ENCODE measurements at regions not wholly inside any gene's neighbourhood (a gene's known extent, or its start where the extent isn't known, plus 50 kb on each side); places are given as distances from the start of the nearest gene placed in this dataset.
"Not testable (repeated sequence)": the region's sequence is repeated elsewhere in the genome, so short reads cannot be mapped to it uniquely, and the experiment has no call there.

DNA sequence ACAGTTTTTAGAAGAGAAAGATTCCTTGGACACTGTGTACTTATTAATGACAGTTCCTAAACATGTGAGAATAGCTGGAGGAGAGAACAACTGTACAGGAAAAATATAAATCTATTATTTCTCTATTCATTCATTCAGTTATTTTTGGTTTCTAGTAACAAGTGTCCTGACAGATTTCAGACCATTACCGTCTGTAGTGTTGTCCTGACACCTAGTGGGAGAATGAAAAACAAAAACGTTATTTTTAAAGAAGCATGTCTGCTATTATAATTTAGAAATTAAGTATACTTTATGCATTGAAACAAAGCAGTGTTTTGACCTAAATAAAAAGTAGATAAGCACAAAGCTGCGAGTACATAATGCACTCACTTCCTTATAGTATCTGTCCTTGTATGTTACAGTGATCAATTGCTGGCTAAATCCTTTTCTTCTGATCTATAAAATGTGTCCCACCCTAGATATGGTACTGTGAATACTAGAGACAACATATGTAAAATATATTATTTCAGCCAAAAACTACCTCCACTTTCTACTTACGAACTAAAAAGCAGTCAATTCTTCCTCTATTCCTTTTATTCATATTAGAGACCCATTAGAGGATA is 575.6 kb downstream of the ARL4A start:
- H3K4me3 ChIP-seq: no peak overlapping the region
- TF ChIP-seq, protein P1, sequence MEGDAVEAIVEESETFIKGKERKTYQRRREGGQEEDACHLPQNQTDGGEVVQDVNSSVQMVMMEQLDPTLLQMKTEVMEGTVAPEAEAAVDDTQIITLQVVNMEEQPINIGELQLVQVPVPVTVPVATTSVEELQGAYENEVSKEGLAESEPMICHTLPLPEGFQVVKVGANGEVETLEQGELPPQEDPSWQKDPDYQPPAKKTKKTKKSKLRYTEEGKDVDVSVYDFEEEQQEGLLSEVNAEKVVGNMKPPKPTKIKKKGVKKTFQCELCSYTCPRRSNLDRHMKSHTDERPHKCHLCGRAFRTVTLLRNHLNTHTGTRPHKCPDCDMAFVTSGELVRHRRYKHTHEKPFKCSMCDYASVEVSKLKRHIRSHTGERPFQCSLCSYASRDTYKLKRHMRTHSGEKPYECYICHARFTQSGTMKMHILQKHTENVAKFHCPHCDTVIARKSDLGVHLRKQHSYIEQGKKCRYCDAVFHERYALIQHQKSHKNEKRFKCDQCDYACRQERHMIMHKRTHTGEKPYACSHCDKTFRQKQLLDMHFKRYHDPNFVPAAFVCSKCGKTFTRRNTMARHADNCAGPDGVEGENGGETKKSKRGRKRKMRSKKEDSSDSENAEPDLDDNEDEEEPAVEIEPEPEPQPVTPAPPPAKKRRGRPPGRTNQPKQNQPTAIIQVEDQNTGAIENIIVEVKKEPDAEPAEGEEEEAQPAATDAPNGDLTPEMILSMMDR (IDR thresholded peaks at IDR 0.05): peak; percentile 36 to 78 (median 64)
- H3K27ac ChIP-seq: no peak overlapping the region
- H3K4me1 ChIP-seq: no peaks in the 10 kb centered on the region
- no peaks in the 10 kb centered on the region for H3K9me3 ChIP-seq
- no peaks in the 10 kb centered on the region for H3K36me3 ChIP-seq
- DNase-seq (no peak), ATAC-seq (peak in 5 of 8 donors; percentile 41 to 71 (median 58))
- WGBS, 2 donors: 2 to 3% methylated on average over 4 of the region's 4 CpGs
- H3K27me3 ChIP-seq: no peaks in the 10 kb centered on the region
- intact Hi-C loops (cut with DNase I): loop anchor here (1.0 to 10.0 kb wide), 14 partner anchors 576 to 741 kb away; partner anchors contain the start of gene ARL4A (in 3 of the 10)

DNA sequence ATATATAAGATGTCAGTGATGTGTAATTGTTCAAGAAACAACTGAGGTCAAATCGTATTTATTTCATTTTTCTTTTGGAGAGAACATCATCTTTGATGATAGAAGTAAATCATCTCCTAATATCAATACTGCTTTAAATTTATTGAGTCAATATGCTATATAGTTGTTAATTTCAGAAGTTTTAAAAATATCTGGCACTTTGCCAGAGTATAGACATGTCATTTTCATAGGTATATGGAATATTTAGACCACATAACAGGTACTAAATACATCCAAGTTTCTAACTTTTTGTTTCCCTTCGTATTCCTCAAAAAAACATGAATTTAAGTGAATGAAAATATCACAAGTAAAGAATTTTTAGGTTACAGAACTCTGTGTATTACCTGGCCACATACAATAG is 577.8 kb downstream of the ARL4A start:
- Histone ChIP-seq H3K9me3 (peaks cover 0 to 4% (median 0%) of the 10 kb centered on the region in 11 donors), H3K4me3 (no peak overlapping the region), H3K27me3 (no peaks in the 10 kb centered on the region), H3K27ac (no peak overlapping the region), H3K36me3 (no peaks in the 10 kb centered on the region), H3K4me1 (no peaks in the 10 kb centered on the region)
- DNase-seq: no peak
- WGBS, 2 donors: 71 to 75% methylated on average over 2 of the region's 2 CpGs
- TF ChIP-seq, protein P1 (IDR thresholded peaks at IDR 0.05): no peak
- intact Hi-C loops (cut with DNase I): loop anchor here in 3 of 10 donors (5.0 to 10.0 kb wide), 4 partner anchors 580 to 743 kb away; partner anchors contain the start of gene ARL4A (in 1 of the 3)
- no peak for ATAC-seq

DNA sequence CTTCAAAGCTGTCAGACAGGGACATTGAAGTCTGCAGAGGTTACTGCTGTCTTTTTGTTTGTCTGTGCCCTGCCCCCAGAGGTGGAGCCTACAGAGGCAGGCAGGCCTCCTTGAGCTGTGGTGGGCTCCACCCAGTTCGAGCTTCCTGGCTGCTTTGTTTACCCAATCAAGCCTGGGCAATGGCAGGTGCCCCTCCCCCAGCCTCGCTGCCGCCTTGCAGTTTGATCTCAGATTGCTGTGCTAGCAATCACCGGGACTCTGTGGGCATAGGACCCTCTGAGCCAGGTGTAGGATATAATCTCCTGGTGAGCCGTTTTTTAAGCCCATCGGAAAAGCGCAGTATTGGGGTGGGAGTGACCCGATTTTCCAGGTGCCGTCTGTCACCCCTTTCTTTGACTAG is 586.8 kb downstream of the ARL4A start:
- DNase-seq; intact Hi-C loops (cut with DNase I); H3K4me1 ChIP-seq; H3K36me3 ChIP-seq; ATAC-seq; H3K27me3 ChIP-seq; H3K4me3 ChIP-seq; H3K27ac ChIP-seq: not testable (repeated sequence)
- 85 to 94% methylated on average over 9 of the region's 9 CpGs for WGBS, 2 donors
- H3K9me3 ChIP-seq: peaks cover 0 to 12% (median 0%) of the 10 kb centered on the region in 11 donors

DNA sequence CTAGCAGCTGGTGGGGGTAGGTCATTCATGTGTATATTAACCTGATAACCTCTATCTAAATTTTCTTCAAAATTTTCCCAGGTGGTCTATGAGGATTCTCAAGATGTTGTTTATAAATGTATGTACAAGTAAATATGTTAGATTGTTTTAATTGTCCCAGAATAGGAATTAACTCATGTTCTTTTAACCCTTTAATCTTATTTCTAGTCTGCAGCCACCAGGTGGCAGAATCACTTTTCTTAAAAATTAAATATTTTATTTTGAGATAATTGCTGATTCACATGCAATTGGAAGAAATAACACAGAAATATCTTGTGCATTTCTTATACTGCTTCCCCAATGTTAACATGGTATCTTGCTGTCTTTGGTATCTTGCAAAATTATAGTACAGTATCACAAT is 589.5 kb downstream of the ARL4A start:
- Histone ChIP-seq H3K27ac (no peak overlapping the region), H3K9me3 (peaks cover 0 to 12% (median 0%) of the 10 kb centered on the region in 11 donors), H3K4me3 (no peak overlapping the region), H3K4me1 (no peaks in the 10 kb centered on the region), H3K36me3 (no peaks in the 10 kb centered on the region), H3K27me3 (no peaks in the 10 kb centered on the region)
- DNase-seq: no peak
- intact Hi-C loops (cut with DNase I): loop anchor here in 5 of 10 donors (5.0 kb wide), 3 partner anchors 1180 to 1415 kb away; no protein-coding TSS in a partner anchor
- no peak for ATAC-seq
- TF ChIP-seq, protein P1 (IDR thresholded peaks at IDR 0.05): peak in 6 of 9 donors; percentile 11 to 25 (median 17)

DNA sequence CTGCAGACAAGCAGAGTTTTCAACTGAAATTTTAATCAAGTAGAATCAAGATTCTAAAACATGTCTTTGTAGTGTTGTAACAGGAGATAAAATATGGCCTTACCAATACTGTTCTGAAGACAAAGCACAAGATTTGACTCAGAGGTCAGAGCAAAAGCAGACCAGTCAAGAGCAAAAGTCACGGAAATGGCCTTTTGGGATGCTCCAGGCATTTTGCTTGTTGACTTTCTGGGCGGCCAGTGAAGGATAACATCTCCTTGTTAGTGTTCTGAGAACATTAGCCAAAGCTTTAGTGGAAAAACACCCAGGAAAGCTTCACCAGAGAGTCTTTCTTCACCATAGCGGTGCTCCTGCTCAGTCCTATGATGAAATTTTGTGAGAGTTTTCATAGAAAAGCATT is 590.6 kb downstream of the ARL4A start:
- Histone ChIP-seq H3K27ac (no peak overlapping the region), H3K27me3 (no peaks in the 10 kb centered on the region), H3K9me3 (peaks cover 0 to 6% (median 0%) of the 10 kb centered on the region in 11 donors), H3K4me1 (no peaks in the 10 kb centered on the region), H3K36me3 (no peaks in the 10 kb centered on the region), H3K4me3 (no peak overlapping the region)
- intact Hi-C loops (cut with DNase I): loop anchor here in 6 of 10 donors (2.0 to 5.0 kb wide), 5 partner anchors 1179 to 1415 kb away; no protein-coding TSS in a partner anchor
- 51 to 62% methylated on average over 3 of the region's 3 CpGs for WGBS, 2 donors
- no peak for DNase-seq
- TF ChIP-seq, protein P1 (IDR thresholded peaks at IDR 0.05): no peak
- no peak for ATAC-seq

Data from heart right ventricle (tissue), 16 donors.